HG02763 (cell line): ENCODE measurements at regions not wholly inside any gene's neighbourhood (a gene's known extent, or its start where the extent isn't known, plus 50 kb on each side); places are given as distances from the start of the nearest gene placed in this dataset.
"Not testable (repeated sequence)": the region's sequence is repeated elsewhere in the genome, so short reads cannot be mapped to it uniquely, and the experiment has no call there.

Experiments used
- ATAC-seq: cut with Tn5 transposase; IDR thresholded peaks from one replicate; pipeline ENCODE4 v1.9.1; 2021; ENCODE audit warnings: mild to moderate bottlenecking, moderate library complexity; ENCODE audit not compliant: unreplicated experiment

DNA sequence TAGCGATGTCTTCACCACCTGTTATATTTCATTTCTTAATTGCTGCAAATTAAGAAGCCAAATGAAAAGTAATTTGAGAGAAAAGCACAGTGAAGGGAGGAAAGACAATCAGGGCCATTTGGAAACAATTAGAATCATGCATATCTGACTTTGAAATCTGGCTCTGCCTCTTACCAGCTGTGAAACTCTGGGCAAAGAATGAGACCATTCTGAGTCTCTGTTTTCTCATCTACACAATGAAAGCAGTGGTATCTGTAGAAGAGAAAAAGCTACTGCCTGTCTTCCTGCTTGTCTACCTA is 334.5 kb upstream of the CYRIA start:
- no peak for ATAC-seq

DNA sequence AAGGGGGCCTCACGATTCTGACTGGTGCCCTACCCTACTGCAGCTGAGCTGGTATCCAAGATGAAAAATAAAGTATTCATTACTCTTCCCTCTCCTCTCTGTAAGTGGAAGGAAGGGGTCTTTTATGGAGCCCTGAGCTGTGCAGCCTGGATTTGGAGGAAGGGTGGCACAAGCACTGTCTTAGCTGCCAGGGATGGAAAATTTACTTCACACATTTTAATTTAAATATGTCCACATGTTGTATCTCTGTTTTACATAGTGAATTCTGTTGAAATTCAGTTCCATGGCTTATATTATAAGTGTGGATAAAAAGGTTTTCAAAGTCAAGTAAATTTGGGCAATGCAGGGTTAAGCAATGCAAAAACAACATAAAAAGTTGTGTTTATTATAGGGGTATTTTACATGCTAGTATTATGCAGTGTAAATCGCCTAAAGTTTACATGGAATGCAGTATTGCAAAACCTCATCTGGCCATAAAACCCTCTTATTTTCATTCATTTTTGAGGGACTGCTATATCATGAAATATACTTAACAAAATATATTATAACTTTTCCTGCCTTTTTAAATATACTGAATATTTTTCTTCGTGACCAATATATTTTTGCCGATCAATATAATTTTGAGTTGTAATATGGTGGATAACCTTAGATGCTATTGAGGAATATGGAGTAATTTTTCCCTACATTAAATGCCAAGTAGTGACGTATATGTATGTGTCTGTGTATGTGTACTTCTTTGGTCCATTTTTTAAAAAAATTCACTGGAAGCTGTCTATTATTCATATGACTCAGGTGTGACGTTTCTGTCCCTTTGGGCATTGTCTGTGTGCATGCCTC is 333.9 kb upstream of the CYRIA start:
- ATAC-seq, result no peak

DNA sequence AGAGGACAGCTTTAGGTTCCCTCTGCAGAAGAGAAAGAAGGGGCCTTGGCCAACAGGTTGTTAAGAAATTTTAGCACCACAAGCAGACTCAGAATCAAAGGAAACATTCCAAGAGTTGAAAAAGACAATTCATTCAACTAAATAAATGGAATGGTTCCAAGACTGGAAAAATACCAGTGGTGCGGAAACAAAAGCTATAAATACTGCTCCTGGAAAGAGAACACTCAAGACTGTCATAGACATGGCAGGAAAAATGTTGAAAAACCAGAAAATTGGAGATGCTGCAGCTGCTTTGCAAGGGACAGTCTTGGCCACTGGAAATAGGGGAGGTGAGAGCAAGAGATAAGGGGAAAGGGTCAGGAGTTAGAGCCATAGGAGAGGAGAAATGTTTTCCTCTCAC is 312.7 kb upstream of the CYRIA start:
- no peak for ATAC-seq

DNA sequence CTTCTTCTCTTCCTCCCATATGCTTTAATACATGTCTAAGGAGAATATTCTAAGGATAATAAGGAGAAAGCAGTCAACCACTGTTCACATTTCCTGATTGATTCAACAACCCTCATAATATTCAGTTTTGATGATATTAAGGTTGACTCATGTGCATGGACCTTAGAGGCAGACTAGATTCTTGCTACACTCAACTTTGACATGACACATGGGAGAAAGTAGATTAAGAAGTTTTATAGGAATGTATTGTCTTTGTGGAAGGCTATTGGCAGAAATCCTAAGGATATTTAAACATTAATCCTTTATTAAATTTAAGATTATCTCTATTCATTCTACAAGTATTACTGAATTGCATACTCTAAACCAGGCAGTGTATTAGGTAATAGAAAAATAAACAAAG is 309.1 kb upstream of the CYRIA start:
- ATAC-seq, result no peak

DNA sequence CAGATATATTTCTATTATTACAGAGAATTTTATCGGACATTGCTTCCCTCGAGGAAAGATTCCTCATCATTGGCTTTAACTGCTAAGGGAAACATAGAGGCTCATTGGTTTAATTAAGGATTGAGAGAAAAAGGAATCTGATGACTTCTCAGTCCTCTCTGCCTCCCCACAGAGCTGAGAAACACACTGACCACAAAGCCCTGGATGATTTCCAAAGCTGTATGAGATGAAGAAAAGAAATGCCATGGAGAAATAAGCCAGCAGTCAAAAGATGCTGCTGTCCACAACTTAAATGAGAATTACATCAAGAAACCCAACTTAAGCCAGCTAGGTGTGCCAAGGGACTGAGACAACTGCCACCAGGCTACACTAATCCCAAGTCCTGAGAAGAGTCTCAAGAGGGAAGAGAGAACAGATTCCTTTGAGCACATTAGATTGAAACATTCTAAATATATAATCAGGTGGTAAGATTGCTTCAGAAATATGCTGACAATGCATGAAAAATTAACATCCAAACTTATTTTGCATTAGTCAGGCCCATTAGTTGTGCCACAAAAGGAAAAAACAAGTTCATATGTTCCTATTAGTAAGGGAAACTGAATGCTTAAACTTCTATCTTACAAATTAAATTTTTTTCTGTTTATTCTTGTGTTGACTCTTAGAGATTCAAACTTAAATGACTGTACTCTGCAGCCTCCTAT is 308.1 kb upstream of the CYRIA start:
- no peak for ATAC-seq

DNA sequence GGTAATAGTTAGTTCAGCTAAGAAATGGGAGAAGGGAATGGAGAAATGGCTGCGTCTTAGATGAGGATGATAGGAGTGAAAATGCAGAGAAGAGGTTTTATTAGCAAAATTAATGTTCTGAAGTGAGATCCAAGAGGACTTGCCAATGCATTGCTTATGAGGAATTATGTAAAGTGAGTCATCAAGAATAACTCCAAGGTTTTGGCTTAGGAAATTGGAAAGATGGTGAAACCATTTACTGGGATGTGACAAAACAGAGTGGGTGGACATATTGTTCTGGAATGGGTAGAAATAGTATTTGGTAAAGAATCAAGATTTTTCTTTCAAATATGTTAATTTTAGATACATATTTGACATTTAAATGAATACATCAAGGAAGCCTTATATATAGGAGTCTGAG is 306.6 kb upstream of the CYRIA start:
- ATAC-seq, result no peak

DNA sequence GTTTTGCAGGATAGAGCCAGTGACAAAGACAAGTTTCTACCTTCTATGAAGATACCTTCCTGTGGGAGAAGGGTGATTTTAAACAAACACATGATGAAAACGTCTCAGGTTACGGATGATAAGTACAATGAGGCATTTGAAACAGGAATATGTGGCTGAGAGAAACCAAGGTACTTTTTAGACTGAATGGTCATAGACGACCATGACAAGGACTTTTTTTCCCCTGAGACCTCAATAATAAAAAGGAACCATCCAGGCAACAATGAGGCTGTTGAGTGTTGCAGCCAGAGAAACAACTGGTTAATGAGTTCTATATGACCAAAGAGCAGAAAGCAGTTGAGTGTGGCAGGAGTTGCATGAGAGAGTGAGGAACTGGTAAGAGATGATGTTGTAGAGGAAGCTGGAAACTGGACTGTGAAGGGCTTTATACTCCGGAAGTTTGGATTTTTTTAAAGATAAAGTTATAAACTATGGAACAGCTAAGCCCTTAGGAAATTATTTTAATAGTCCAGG is 306.1 kb upstream of the CYRIA start:
- no peak for ATAC-seq

DNA sequence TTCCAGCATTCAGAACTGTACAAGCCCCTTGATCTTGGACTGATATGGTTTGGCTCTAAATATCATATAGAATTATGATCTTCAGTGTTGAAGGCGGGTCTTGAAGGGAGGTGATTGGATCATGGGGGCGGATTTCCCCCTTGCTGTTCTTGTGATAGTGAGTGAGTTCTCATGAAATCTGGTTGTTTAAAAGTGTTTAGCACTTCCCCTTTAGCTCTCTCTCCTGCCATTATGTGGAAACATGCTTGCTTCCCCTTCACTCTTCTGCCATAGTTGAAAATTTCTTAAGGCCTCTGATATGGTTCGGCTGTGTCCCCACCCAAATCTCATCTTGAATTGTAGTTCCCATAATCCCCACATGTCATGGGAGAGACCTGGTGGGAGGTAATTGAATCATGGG is 305.3 kb upstream of the CYRIA start:
- not testable (repeated sequence) for ATAC-seq

DNA sequence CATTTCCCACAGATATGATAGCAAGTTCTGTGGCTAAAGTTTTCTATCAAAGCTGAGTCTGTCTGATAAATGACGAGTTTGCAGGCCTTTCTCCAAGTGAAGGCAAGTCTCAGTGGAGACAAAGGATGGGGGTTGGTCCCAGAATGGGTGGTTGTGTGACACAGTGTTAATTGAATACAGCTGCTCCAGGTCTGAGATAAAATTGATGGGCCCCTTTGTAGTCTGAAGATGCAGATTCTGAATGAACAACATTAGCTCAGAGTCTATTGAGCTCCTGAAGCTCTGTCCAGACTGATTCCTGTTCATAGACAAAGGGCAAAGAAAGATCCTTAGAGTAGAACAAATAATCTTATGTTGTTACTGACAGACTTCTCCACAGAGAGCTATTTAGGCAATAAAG is 296.9 kb upstream of the CYRIA start:
- no peak for ATAC-seq

DNA sequence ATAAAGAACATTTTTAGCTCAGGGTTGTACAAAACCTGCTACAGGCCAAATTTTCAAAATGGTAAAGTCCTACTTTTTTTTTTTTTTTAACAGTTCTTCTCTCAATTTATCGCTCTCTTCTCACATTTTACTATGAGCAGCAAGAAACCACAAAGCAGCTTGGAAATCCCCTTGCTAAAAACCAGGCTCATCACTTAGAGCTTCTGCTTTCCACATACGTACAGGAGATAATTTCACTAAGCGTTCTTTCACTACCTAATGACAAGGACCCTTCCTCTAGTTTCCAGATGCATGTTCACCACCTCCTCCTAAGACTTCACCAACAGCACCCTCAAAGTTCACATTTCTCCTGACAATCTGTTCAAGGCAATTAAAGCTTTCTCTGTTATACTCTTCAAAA is 294.9 kb upstream of the CYRIA start:
- no peak for ATAC-seq

DNA sequence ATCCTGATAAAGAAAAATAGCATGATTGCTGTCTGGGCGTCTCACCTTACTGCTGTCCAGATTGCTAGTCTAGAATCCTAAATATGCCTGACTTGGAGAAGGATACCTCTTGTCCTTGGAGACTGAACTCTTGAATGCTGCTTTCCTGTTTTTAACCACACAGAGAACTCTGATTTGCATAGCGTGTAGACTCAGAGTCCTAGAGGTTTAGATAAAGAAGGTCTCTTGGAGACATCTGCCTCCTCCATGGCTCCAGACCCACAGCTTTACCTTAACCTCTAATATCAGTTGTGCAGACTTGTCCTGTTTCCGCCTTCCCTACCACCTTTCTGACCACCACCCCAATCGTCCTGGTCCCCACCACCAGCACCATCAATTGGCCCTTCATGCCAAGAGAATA is 292.6 kb upstream of the CYRIA start:
- ATAC-seq, result no peak

DNA sequence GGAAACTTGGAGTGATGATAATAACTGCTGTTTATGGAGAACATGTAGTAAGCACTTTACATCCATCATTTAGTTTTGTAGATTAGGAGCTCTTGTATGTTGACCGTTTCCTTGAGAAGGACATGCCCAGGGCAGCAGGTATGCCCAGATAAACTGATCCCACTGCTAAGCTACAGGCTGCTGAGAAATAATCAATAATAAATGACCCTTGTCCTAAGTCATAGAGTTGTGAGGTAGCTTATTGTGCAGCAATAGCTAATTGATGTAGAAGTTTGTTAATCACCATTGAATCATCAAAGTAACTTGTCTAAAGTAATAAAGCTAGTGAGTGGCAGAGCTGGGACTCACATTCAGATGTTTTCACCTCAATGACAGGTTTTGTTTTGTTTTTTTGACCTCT is 287.2 kb upstream of the CYRIA start:
- ATAC-seq, result no peak

DNA sequence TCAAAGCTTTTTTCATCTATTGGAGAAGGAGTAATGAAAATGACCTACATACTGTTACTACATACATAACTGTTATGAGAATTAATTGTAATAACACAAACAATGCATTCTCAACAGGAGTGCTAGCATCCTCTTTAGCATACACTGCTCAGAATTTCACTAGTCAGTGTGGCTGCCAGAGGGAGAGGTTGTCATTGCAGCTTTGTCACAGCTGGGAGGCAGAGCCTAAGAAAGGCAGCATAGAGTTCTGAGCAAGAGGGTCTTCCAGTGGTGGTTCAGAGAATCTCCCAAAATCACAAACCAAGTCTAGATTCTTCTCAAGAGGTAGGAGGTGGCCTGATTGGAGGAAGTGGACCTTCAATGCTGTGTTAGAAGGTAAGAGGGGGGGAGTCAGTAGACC is 286.7 kb upstream of the CYRIA start:
- no peak for ATAC-seq

DNA sequence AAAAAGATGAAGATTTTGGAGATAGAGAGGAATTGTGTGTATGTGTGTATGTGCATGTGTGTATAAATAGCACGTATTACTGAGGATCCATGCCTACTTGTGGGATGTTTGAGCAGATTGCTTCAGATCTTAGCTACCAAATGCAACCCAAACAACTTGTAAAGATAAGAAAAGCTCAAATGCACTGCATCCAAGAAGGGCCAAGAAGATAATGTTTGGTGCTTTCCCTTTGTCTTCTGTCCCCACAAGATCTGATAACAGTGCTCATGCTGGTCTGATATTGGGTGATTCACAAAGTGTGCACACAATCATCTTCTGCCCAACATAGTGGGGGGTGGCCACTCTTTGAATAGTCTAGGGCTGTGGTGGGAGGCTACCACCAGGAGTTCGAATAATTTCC is 284.8 kb upstream of the CYRIA start:
- ATAC-seq, result no peak

DNA sequence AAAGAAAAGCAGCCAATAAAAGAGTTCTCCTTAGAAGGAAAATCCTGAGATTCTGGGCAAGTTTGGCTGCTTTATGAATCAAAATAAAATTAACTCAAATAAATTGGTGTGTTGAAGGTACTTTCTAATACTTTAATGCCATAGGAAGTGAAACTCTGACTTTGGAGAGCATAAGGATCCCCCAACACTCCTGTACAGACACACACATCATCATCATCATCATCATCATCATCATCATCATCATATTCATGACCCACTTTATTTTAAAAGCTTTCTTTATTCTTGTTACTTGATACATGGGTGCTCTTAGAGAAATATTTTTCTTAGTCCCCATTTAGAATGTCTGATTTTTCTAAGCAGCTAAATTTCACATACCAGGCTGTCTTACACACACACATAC is 283.1 kb upstream of the CYRIA start:
- no peak for ATAC-seq

DNA sequence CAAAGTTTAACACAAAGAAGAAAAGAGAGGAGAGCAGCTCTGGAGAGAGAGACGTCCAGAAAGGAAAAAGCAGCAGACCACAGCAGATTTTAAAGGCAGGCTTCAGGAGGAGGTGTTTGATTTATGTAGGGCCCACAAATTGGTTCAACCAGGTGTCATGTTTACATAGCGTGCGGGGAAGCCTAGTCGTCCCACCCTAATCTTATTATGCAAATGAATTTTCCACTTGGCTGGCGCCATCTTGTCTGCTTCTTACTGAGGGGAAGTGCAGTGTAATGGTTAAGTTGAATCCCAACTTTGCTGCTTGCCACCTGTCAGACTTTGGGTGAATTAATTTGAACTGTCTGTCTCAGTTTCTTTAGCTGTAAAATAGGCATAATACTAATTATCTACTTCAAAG is 282.4 kb upstream of the CYRIA start:
- ATAC-seq, result no peak

DNA sequence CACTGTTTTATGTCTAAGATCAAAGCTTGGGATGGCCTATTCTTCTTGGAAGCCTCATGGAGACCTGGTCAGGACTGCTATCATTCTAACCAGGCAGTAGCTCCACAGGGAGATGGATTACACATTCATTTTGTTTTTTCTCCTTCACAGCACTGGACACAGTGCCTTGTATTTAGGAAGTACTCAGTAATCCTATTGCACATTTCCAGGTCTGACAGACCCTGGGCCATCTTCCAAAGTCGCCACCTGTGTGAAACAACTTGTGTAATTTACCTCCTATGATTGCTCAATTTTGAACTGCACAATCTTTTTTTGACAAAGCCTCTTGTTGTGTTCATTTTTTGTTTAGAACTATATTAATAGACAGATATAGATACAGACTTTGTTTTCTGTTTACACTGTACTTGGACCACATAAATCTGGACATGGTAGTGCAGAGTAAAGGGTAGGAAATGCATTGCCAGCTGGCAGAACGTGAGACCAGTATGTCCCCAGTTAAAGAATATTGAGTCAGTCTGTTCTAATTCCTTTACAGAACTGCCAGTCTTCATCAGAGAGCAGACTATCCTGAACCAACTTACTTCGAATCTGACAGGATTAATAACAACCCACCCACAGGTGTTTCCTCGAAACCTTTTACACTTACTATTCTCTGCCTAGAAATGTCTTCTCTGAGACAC is 277.8 kb upstream of the CYRIA start:
- ATAC-seq, result no peak

DNA sequence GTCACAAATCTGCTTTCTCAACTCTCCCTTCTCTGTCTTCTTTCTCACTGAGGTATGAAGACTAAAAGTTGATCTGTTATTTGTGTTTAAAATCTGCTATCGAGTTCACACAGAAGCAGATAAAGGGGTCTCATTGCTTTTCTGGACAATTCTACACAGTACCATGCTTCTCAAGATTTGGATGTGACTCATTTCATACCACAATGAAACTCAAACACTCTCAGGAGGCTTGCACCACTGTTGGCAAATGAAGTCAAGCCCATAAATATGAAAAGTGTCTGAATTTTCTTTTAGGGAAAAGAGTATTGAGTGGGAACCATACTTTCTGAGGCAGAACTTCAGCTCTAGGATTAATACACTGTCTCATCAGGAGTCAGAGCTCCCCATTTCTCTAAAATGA is 274.6 kb upstream of the CYRIA start:
- ATAC-seq, result no peak

DNA sequence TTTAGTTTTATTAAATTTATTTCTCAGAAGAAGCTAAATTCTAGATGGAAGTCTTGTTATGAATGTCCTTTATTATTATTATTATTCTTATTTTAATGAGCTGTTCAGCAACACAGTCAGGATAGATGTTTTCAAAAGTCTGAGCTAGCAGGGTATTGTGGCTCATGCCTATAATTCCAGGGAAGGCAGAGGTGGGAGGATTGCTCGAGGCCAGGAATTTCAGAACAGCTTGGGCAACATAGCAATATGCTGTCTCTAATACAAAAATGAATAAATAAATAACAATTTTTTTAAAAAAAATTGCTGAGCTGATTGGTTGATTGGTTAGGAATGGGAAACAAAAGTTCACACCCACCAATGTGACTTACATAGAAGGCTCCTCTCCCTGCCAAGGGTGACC is 274.1 kb upstream of the CYRIA start:
- ATAC-seq, result no peak

DNA sequence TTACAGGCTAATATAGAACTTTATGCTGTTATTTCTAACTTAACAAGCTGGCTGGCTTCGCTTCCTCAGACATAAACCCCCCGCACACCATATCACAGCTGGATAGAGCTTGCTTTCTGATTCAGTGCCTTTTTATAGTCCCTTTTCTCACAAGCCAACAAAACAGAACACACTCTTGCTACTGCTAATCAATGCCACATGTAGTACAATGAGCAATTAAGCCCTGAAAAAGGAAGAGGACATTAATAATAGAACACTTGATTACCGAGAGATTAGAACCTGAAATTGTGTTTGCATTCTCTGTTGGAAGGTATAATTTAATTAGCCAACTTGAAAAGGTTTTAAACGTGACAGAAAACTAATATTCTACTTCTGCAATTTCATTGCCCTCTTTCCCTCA is 267.7 kb upstream of the CYRIA start:
- no peak for ATAC-seq

DNA sequence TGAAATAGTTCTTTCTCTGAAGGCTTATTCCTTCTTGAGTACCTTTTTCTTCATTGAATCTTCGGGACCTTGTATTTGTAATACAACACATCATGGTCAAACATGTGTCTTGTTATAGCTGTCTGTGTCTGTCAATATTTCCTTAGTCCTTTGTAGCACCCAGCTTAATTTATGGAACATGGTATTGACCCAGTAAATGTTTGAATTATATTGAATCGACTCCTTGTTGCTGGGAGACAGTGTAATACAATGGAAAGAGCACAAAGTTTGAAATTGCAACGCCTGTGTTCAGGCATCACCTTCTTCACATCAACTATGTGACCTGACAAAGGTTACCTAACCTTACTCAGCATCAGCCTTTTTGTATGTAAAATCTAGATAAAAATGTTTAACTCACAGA is 267.2 kb upstream of the CYRIA start:
- no peak for ATAC-seq

DNA sequence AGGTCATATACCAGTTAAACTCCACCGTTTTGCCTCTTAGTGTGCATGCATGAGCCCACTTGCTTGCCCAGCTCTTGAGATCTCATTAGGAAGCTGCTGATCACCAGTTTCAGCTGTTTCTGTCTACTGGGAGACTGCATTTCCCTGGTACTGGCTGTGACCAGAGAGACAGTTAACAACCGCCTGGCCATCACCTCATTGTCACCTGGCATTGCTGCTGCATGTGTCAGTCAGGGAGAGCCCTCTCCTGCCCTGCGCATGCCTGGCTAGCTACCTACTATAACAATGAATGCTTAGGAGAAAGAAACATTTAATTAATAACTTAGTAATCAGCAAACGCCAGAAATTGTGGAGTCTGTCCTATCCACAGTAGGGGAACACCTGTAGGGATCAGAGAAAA is 265.8 kb upstream of the CYRIA start:
- no peak for ATAC-seq
